HG02973 (cell line): ENCODE measurements at regions not wholly inside any gene's neighbourhood (a gene's known extent, or its start where the extent isn't known, plus 50 kb on each side); places are given as distances from the start of the nearest gene placed in this dataset.
A peak's percentile ranks its signal among the peaks of the same experiment; 100 is the strongest.
"Not testable (repeated sequence)": the region's sequence is repeated elsewhere in the genome, so short reads cannot be mapped to it uniquely, and the experiment has no call there.

ENCODE experiments used
- ATAC-seq: cut with Tn5 transposase; IDR thresholded peaks from one replicate; pipeline ENCODE4 v1.9.1; 2021; ENCODE audit warnings: moderate library complexity; ENCODE audit not compliant: unreplicated experiment

- ATAC-seq: not testable (repeated sequence)
Observed at GRCh38 chr16:21487956-21488355, 111.4 kb upstream of the METTL9 start.

GRCh38 chr16:21499046-21499445, 100.3 kb upstream of the METTL9 start:
- ATAC-seq: not testable (repeated sequence)

GRCh38 chr16:21501223-21501868, 98.0 kb upstream of the METTL9 start:
- peak; percentile 43 for ATAC-seq

- ATAC-seq: peak; percentile 60
Observed at GRCh38 chr16:21501869-21502667, 97.3 kb upstream of the METTL9 start.

- ATAC-seq: not testable (repeated sequence)
Observed at GRCh38 chr16:21503574-21503920, 95.8 kb upstream of the METTL9 start.

- not testable (repeated sequence) for ATAC-seq
Observed at GRCh38 chr16:21503941-21504832, 95.2 kb upstream of the METTL9 start.

- ATAC-seq: not testable (repeated sequence)
Observed at GRCh38 chr16:21505751-21506520, 93.4 kb upstream of the METTL9 start.

- ATAC-seq: peak; percentile 39
Observed at GRCh38 chr16:21506857-21507456, 92.4 kb upstream of the METTL9 start.

- not testable (repeated sequence) for ATAC-seq
Observed at GRCh38 chr16:21507631-21508305, 91.6 kb upstream of the METTL9 start.

DNA sequence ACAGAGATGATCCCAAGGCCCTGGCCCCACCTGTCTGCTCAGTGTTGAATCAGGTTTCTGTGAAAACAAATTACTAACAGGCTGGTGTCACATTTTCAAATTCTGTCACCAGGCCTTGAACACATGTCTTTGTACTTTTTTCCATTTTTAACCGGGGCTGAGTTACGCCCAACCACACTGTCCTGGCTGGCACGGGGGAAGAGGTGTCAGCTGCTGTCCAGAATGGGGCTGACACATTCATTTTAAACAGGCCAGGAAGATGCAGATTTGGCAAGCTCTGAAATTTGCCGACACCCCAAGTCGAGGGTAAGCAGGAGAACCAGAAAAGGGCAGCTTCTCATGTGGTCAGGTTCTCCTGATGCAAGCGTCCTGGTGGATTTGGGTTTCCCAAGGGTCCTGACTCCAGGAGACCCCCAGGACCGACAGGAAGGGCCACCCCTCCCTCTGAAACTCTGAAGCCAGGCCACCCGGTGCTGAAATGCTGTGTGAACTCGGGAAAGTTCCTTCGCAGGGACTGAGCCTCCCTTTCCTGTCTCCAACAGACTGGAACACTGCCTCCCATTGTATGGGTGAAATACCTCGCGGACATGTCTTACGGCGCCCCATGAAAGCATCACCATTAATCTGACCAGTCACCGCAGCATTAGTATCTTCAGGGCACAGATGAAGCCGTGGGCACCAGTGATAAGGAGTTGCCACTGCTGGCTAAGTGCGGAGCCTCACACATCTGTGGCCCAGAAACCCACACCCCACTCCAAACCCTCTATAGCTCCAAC, 90.5 kb upstream of the METTL9 start:
- not testable (repeated sequence) for ATAC-seq

- not testable (repeated sequence) for ATAC-seq
Observed at GRCh38 chr16:21509437-21510086, 89.8 kb upstream of the METTL9 start.

DNA sequence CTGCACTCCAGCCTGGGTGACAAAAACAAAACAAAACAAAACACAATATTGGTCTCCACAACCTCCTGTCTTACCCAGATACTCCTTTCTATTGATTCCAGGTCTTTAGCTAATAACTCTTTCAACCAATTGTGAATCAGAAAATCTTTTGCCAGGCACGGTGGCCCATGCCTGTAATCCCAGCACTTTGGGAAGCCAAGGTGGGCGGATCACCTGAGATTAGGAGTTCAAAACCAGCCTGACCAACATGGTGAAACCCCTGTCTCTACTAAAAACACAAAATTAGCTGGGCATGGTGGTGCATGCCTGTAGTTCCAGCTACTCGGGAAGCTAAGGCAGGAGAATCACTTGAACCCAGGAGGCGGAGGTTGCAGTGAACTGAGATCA, 88.5 kb upstream of the METTL9 start:
- not testable (repeated sequence) for ATAC-seq

GRCh38 chr16:21511315-21512210, 87.8 kb upstream of the METTL9 start:
- ATAC-seq: not testable (repeated sequence)

- ATAC-seq: not testable (repeated sequence)
Observed at GRCh38 chr16:21512280-21513192, 86.8 kb upstream of the METTL9 start.

GRCh38 chr16:21513337-21513741, 86.0 kb upstream of the METTL9 start:
- ATAC-seq: not testable (repeated sequence)

- not testable (repeated sequence) for ATAC-seq
Observed at GRCh38 chr16:21513812-21514473, 85.4 kb upstream of the METTL9 start.
